Mesenchymal stem cell (in vitro differentiated cells and primary cell): ENCODE measurements at regions not wholly inside any gene's neighbourhood (a gene's known extent, or its start where the extent isn't known, plus 50 kb on each side); places are given as distances from the start of the nearest gene placed in this dataset.

Experiments
- DNase-seq: peaks from one replicate; pipeline ENCODE4 v3.0.0-alpha.2; 2013
- H2AFZ ChIP-seq: one replicate; pipeline ENCODE4 v1.6.1; 2013; ENCODE audit warnings: low read depth, mild to moderate bottlenecking, control low read depth, inconsistent platforms, low read length, moderate library complexity
- H2AK5ac ChIP-seq: 2 replicates; pipeline ENCODE4 v1.6.1; 2013; ENCODE audit warnings: low read length, moderate library complexity, mild to moderate bottlenecking, inconsistent platforms; ENCODE audit not compliant: severe bottlenecking
- H2BK120ac ChIP-seq: one replicate; pipeline ENCODE4 v1.6.1; 2013; ENCODE audit warnings: low read depth, mild to moderate bottlenecking, inconsistent platforms, low read length, moderate library complexity
- H2BK12ac ChIP-seq, 2 experiments: one replicate each; pipeline ENCODE4 v1.6.1; 2013; ENCODE audit warnings: inconsistent platforms in 2 of 2, low read length in 2 of 2, mild to moderate bottlenecking in 2 of 2, moderate library complexity in 2 of 2, control low read depth in 1 of 2
- H2BK15ac ChIP-seq: one replicate; pipeline ENCODE4 v1.6.1; 2013; ENCODE audit warnings: mild to moderate bottlenecking, low read depth, inconsistent platforms; ENCODE audit not compliant: poor library complexity, severe bottlenecking
- H2BK5ac ChIP-seq: 2 replicates; pipeline ENCODE4 v1.6.1; 2013; ENCODE audit warnings: low read depth, mild to moderate bottlenecking, low read length, control low read depth, inconsistent platforms; ENCODE audit not compliant: poor library complexity, severe bottlenecking
- H3K14ac ChIP-seq, 2 experiments: one replicate each; pipeline ENCODE4 v1.6.1; 2013; ENCODE audit warnings: inconsistent platforms in 2 of 2, low read length in 2 of 2, control low read depth in 1 of 2, mild to moderate bottlenecking in 1 of 2, moderate library complexity in 1 of 2
- H3K18ac ChIP-seq, 2 experiments: one replicate each; pipeline ENCODE4 v1.6.1; 2013; ENCODE audit warnings: inconsistent platforms in 2 of 2, low read length in 2 of 2, control low read depth in 1 of 2, low read depth in 1 of 2, mild to moderate bottlenecking in 1 of 2
- H3K23ac ChIP-seq, 2 experiments: one replicate each; pipeline ENCODE4 v1.6.1; 2013; ENCODE audit warnings: inconsistent platforms in 2 of 2, low read length in 2 of 2, mild to moderate bottlenecking in 2 of 2, moderate library complexity in 2 of 2, control low read depth in 1 of 2
- H3K27ac ChIP-seq: 2 replicates; pipeline ENCODE4 v1.5.1; 2013; ENCODE audit warnings: mild to moderate bottlenecking, moderate library complexity, low read length, control low read depth, inconsistent platforms; ENCODE audit not compliant: poor library complexity, severe bottlenecking
- H3K27me3 ChIP-seq, 2 experiments: 2 replicates each; pipeline versions ENCODE4 v1.6.1 to v1.7.0; 2013; ENCODE audit warnings: low read length in 2 of 2, mild to moderate bottlenecking in 2 of 2, moderate library complexity in 2 of 2, control low read depth in 1 of 2, inconsistent platforms in 1 of 2; ENCODE audit not compliant: control insufficient read depth in 1 of 2, insufficient read depth in 1 of 2
- H3K36me3 ChIP-seq, 2 experiments: 2 replicates each; pipeline versions ENCODE4 v1.6.1 to v1.7.0; 2013; ENCODE audit warnings: low read length in 2 of 2, control low read depth in 1 of 2, inconsistent platforms in 1 of 2, low read depth in 1 of 2, mild to moderate bottlenecking in 1 of 2; ENCODE audit not compliant: insufficient read depth in 2 of 2, control insufficient read depth in 1 of 2
- H3K4ac ChIP-seq, 2 experiments: one replicate each; pipeline ENCODE4 v1.6.1; 2013; ENCODE audit warnings: inconsistent platforms in 2 of 2, low read length in 2 of 2, mild to moderate bottlenecking in 2 of 2, moderate library complexity in 2 of 2, control low read depth in 1 of 2, low read depth in 1 of 2
- H3K4me1 ChIP-seq: 2 replicates; pipeline ENCODE4 v1.6.1; 2013; ENCODE audit warnings: low read depth, low read length, control low read depth; ENCODE audit not compliant: control insufficient read depth, insufficient read depth
- H3K4me2 ChIP-seq: 2 replicates; pipeline ENCODE4 v1.6.1; 2013; ENCODE audit warnings: low read length, mild to moderate bottlenecking, inconsistent platforms; ENCODE audit not compliant: poor library complexity, severe bottlenecking
- H3K4me3 ChIP-seq, 2 experiments: 2 replicates each; pipeline versions ENCODE4 v1.5.1 to v1.7.0; 2013; ENCODE audit warnings: low read length in 2 of 2, mild to moderate bottlenecking in 2 of 2, control low read depth in 1 of 2, low read depth in 1 of 2; ENCODE audit not compliant: insufficient read depth in 1 of 2
- H3K79me1 ChIP-seq: replicated peaks from 2 replicates; pipeline ENCODE4 v1.6.1; 2013; ENCODE audit warnings: mild to moderate bottlenecking, control low read depth, low read length, inconsistent platforms; ENCODE audit not compliant: poor library complexity, severe bottlenecking
- H3K9ac ChIP-seq: 2 replicates; pipeline ENCODE4 v1.7.0; 2013; ENCODE audit warnings: mild to moderate bottlenecking, low read length, moderate library complexity
- H3K9me3 ChIP-seq: 2 replicates; pipeline ENCODE4 v1.7.0; 2013; ENCODE audit warnings: mild to moderate bottlenecking, low read length; ENCODE audit not compliant: control insufficient read depth
- H4K8ac ChIP-seq: one replicate; pipeline ENCODE4 v1.6.1; 2013; ENCODE audit warnings: inconsistent platforms, mild to moderate bottlenecking, low read length, moderate library complexity
- H4K91ac ChIP-seq: one replicate; pipeline ENCODE4 v1.6.1; 2013; ENCODE audit warnings: mild to moderate bottlenecking, low read length, inconsistent platforms
- WGBS: methylation state at CpG from one replicate; pipeline ENCODE4 v1.1.7; 2013; ENCODE audit warnings: mixed read lengths; 5-methylcytosine and 5-hydroxymethylcytosine counted together

DNA sequence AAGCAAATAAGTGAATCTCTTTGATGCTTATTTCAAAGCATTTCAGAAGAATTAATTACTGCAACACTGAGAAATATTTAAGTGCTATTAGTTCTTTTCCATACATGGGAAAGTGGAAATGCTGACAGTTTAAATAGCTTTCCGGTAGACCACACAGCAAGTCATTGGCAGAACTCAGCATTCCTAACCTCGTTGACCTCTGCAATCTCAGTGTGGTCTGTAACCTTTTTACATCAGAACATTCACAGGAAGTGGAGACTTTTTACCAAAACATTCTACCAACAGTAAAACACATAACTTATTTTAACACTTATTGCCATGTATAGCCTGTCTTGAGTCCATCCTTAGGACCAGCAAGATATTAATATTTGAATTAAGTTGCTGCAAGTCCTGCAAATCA is 249.5 kb upstream of the DCN start:
- Histone ChIP-seq H3K14ac (no peak overlapping the region), H2AFZ (no peak overlapping the region), H2BK12ac (no peak overlapping the region), H3K23ac (no peak overlapping the region), H3K79me1 (no peaks in the 10 kb centered on the region), H3K9ac (no peak overlapping the region), H2BK15ac (no peak overlapping the region), H3K4ac (no peak overlapping the region), H3K36me3 (no peaks in the 10 kb centered on the region), H4K91ac (no peak overlapping the region), H3K27me3 (no peaks in the 10 kb centered on the region), H2BK120ac (no peak overlapping the region), H3K4me1 (no peaks in the 10 kb centered on the region), H3K9me3 (no peaks in the 10 kb centered on the region), H3K4me2 (no peak overlapping the region), H3K27ac (peak overlapping the region; percentile 46), H3K4me3 (no peak overlapping the region), H2AK5ac (no peak overlapping the region), H4K8ac (no peak overlapping the region), H3K18ac (no peak overlapping the region), H2BK5ac (no peak overlapping the region)
- 7% methylated on average over 2 of the region's 2 CpGs for WGBS
- peak; percentile 41 for DNase-seq

GRCh38 chr12:91424506-91424905 is 241.9 kb upstream of the DCN start:
- Histone ChIP-seq H3K4ac (no peak overlapping the region), H3K79me1 (no peaks in the 10 kb centered on the region), H2AFZ (no peak overlapping the region), H3K14ac (no peak overlapping the region), H2BK12ac (no peak overlapping the region), H2BK5ac (no peak overlapping the region), H3K27ac (no peak overlapping the region), H2BK120ac (no peak overlapping the region), H3K36me3 (no peaks in the 10 kb centered on the region), H3K9me3 (no peaks in the 10 kb centered on the region), H3K18ac (no peak overlapping the region), H2BK15ac (no peak overlapping the region), H3K9ac (no peak overlapping the region), H3K4me1 (no peaks in the 10 kb centered on the region), H4K91ac (no peak overlapping the region), H3K23ac (no peak overlapping the region), H3K27me3 (no peaks in the 10 kb centered on the region), H3K4me2 (no peak overlapping the region), H4K8ac (no peak overlapping the region), H3K4me3 (no peak overlapping the region), H2AK5ac (no peak overlapping the region)
- WGBS, result no CpG with 5 or more reads among the region's 2 CpGs
- DNase-seq, result no peak

- H2BK15ac ChIP-seq, result no peak overlapping the region
- H2AFZ ChIP-seq, result no peak overlapping the region
- WGBS, result 59% methylated on average over 1 of the region's 2 CpGs
- no peak for DNase-seq
- no peak overlapping the region for H3K4me2 ChIP-seq
- H2BK120ac ChIP-seq, result no peak overlapping the region
- H3K23ac ChIP-seq, result no peak overlapping the region
- no peak overlapping the region for H3K9ac ChIP-seq
- no peak overlapping the region for H4K91ac ChIP-seq
- no peaks in the 10 kb centered on the region for H3K9me3 ChIP-seq
- no peak overlapping the region for H2BK5ac ChIP-seq
- no peak overlapping the region for H3K4me3 ChIP-seq
- no peak overlapping the region for H3K4ac ChIP-seq
- no peaks in the 10 kb centered on the region for H3K27me3 ChIP-seq
- no peaks in the 10 kb centered on the region for H3K79me1 ChIP-seq
- H3K27ac ChIP-seq, result no peak overlapping the region
- H2AK5ac ChIP-seq, result no peak overlapping the region
- H3K36me3 ChIP-seq, result no peaks in the 10 kb centered on the region
- no peak overlapping the region for H3K18ac ChIP-seq
- no peak overlapping the region for H3K14ac ChIP-seq
- no peak overlapping the region for H4K8ac ChIP-seq
- no peak overlapping the region for H2BK12ac ChIP-seq
- H3K4me1 ChIP-seq, result no peaks in the 10 kb centered on the region
Measured at GRCh38 chr12:91423693-91424050, 241.1 kb upstream of the DCN start.

DNA sequence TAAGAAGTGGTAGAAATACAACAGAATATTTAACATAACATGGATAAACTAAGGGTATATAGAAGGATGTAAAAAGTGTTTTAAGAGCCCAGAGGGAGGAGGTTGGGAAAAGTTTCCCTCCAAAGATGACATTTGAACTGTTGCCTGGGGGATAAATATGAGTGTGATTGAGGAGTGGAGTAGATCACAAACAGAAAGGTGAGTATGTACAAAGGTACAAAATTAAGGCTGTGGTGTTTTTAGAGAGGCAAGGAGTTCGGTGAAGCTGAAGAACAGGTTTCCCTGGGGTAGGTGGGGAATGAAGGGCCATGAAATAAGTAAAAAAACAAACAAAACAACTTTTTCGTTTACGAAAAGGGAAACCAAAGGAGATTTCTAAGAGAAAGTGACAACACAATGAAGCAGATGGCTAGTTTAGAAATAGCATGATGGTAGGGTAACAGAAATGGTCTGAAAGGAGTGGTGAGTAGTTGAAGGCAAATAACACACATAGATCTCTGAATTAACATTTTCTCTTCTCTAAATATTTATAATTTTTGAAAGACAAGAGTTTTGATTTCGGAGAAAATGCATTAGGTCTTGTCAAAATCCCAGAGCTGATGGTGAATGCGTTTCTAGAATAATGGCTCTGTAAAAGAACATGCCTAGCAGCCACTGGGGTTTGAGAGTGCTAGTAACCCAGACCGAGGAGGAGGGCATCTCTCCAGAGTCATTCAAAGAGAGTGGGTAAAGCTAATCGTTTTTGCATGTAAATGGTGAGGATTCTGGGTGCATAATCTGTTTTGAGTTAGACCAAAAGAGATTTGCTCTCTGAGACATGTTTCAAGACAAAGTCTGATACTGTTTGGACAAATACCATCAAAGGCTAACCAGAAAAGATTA is 240.4 kb upstream of the DCN start:
- no peaks in the 10 kb centered on the region for H3K4me1 ChIP-seq
- 76% methylated on average over 7 of the region's 7 CpGs for WGBS
- no peak for DNase-seq

More for the DNA sequence above, 240.4 kb upstream of the DCN start:
- H3K27me3 ChIP-seq, result no peaks in the 10 kb centered on the region
- H2BK5ac ChIP-seq, result no peak overlapping the region
- no peak overlapping the region for H3K23ac ChIP-seq
- H2BK12ac ChIP-seq, result no peak overlapping the region
- H2BK120ac ChIP-seq, result no peak overlapping the region
- no peak overlapping the region for H3K4ac ChIP-seq
- H3K27ac ChIP-seq, result no peak overlapping the region
- H4K8ac ChIP-seq, result no peak overlapping the region
- H3K9ac ChIP-seq, result no peak overlapping the region
- no peak overlapping the region for H3K4me2 ChIP-seq
- H2BK15ac ChIP-seq, result no peak overlapping the region
- no peaks in the 10 kb centered on the region for H3K36me3 ChIP-seq
- H3K14ac ChIP-seq, result no peak overlapping the region
- no peak overlapping the region for H3K4me3 ChIP-seq
- no peaks in the 10 kb centered on the region for H3K9me3 ChIP-seq
- no peaks in the 10 kb centered on the region for H3K79me1 ChIP-seq
- H4K91ac ChIP-seq, result no peak overlapping the region
- H2AFZ ChIP-seq, result no peak overlapping the region
- no peak overlapping the region for H2AK5ac ChIP-seq
- no peak overlapping the region for H3K18ac ChIP-seq
